Keratinocyte (primary cell): ENCODE measurements at regions not wholly inside any gene's neighbourhood (a gene's known extent, or its start where the extent isn't known, plus 50 kb on each side); places are given as distances from the start of the nearest gene placed in this dataset.

Source experiments
- DNase-seq: peaks from one replicate; pipeline ENCODE4 v3.0.0-alpha.2; 2011; ENCODE audit warnings: low read depth, missing footprints, low spot score
- FAIRE-seq: peaks from 2 replicates; lab custom pipeline; 2011; peaks lifted over from hg19 to GRCh38; lab: Jason Lieb, UNC
- H2AFZ ChIP-seq: 2 replicates; pipeline ENCODE4 v1.6.0; 2012; ENCODE audit warnings: low read length, control low read depth, inconsistent platforms; ENCODE audit not compliant: control insufficient read depth
- H3K27ac ChIP-seq: 2 replicates; pipeline ENCODE4 v1.5.1; 2011; ENCODE audit warnings: low read length; ENCODE audit not compliant: control insufficient read depth, insufficient read depth
- H3K27me3 ChIP-seq: 3 replicates; pipeline ENCODE4 v1.6.0; 2011; ENCODE audit warnings: low read length; ENCODE audit not compliant: control insufficient read depth, insufficient read depth; ENCODE audit errors: extremely low read depth
- H3K36me3 ChIP-seq, 2 experiments: 2 replicates in 1 of 2; 3 replicates in 1 of 2; pipeline ENCODE4 v1.5.1; 2011; ENCODE audit warnings: low read length in 2 of 2, mild to moderate bottlenecking in 1 of 2; ENCODE audit not compliant: control insufficient read depth in 2 of 2, insufficient read depth in 2 of 2; ENCODE audit errors: extremely low read depth in 1 of 2
- H3K4me1 ChIP-seq: 3 replicates; pipeline ENCODE4 v1.5.1; 2011; ENCODE audit warnings: low read length; ENCODE audit not compliant: control insufficient read depth, insufficient read depth; ENCODE audit errors: extremely low read depth
- H3K4me2 ChIP-seq: 3 replicates; pipeline ENCODE4 v1.6.0; 2011; ENCODE audit warnings: low read depth, low read length; ENCODE audit not compliant: control insufficient read depth, insufficient read depth; ENCODE audit errors: extremely low read depth
- H3K4me3 ChIP-seq, 3 experiments: fragments of 200-600 bp in 1 of 3; sonication (generic) in 1 of 3; 2 replicates in 2 of 3; 3 replicates in 1 of 3; pipeline ENCODE4 v1.5.1; 2011 to 2016; ENCODE audit warnings: low read length in 3 of 3, mild to moderate bottlenecking in 3 of 3, control low read depth in 2 of 3, inconsistent platforms in 1 of 3, low read depth in 1 of 3, mixed read lengths in 1 of 3, mixed run types in 1 of 3, moderate library complexity in 1 of 3; ENCODE audit not compliant: control insufficient read depth in 2 of 3, insufficient read depth in 2 of 3; ENCODE audit errors: extremely low read depth in 1 of 3
- H3K79me2 ChIP-seq: 2 replicates; pipeline ENCODE4 v1.6.0; 2012; ENCODE audit warnings: low read length; ENCODE audit not compliant: control insufficient read depth, insufficient read depth
- H3K9ac ChIP-seq: 3 replicates; pipeline ENCODE4 v1.6.0; 2011; ENCODE audit warnings: low read length; ENCODE audit not compliant: control insufficient read depth, insufficient read depth; ENCODE audit errors: extremely low read depth
- H3K9me1 ChIP-seq: 3 replicates; pipeline ENCODE4 v1.6.0; 2011; ENCODE audit warnings: low read length; ENCODE audit not compliant: control insufficient read depth, insufficient read depth; ENCODE audit errors: extremely low read depth
- H3K9me3 ChIP-seq: 2 replicates; pipeline ENCODE4 v1.5.1; 2012; ENCODE audit warnings: low read depth, low read length; ENCODE audit not compliant: control insufficient read depth
- H4K20me1 ChIP-seq: 3 replicates; pipeline ENCODE4 v1.6.0; 2011; ENCODE audit warnings: low read length; ENCODE audit not compliant: control insufficient read depth, insufficient read depth; ENCODE audit errors: extremely low read depth
- EZH2 ChIP-seq: IDR thresholded peaks from one replicate; pipeline ENCODE4 v1.6.1; 2012; ENCODE audit warnings: inconsistent platforms, mild to moderate bottlenecking, low read length, moderate library complexity
- dilution Hi-C: fragments of 300-500 bp; cut with MboI; formaldehyde crosslinking; loops from one replicate; pipeline ENCODE4 v1.7.0; 2020; ENCODE audit warnings: low sequenced_read_pairs; ENCODE audit not compliant: extremely low pct_ligation_motif_present
- TF ChIP-seq, protein P1 (sequence below), 3 experiments: IDR thresholded peaks in 1 of 3; conservative IDR thresholded peaks in 1 of 3; optimal IDR thresholded peaks in 1 of 3; 2 replicates in 2 of 3; 3 replicates in 1 of 3; pipeline versions ENCODE3 to v1.5.1; 2011; ENCODE audit warnings: low read length in 3 of 3, mild to moderate bottlenecking in 3 of 3, moderate library complexity in 2 of 3, control low read depth in 1 of 3, inconsistent platforms in 1 of 3; ENCODE audit not compliant: insufficient read depth in 2 of 3; ENCODE audit errors: extremely low read depth in 1 of 3

DNA sequence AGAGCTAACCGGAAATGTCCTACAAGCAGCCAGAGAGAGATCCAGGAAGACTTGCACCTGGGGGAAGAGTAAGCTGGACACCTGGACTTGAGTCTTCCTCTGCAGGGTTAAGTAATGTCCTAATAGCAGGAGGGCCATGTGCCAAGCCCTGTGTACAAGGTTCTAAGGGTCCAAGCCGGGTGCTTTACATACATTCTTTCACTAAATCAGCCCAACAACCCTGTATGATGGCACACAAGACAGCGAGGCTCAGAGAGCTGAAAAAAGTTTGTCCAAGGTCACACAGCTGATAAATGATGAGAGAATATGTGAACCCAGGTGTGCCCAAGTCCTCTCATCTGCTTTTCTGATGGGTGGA, 215.1 kb upstream of the CDYL start:
- Histone ChIP-seq H3K79me2 (no peaks in the 10 kb centered on the region), H3K4me3 (no peak overlapping the region), H3K36me3 (no peaks in the 10 kb centered on the region), H3K9me3 (no peaks in the 10 kb centered on the region), H2AFZ (no peak overlapping the region), H3K27me3 (no peaks in the 10 kb centered on the region), H3K9me1 (no peaks in the 10 kb centered on the region), H4K20me1 (no peaks in the 10 kb centered on the region), H3K4me1 (peaks cover under 1% of the 10 kb centered on the region), H3K9ac (no peak overlapping the region), H3K4me2 (no peak overlapping the region), H3K27ac (no peak overlapping the region)
- dilution Hi-C loops = no loop called here
- no peak for TF ChIP-seq EZH2
- TF ChIP-seq, protein P1, sequence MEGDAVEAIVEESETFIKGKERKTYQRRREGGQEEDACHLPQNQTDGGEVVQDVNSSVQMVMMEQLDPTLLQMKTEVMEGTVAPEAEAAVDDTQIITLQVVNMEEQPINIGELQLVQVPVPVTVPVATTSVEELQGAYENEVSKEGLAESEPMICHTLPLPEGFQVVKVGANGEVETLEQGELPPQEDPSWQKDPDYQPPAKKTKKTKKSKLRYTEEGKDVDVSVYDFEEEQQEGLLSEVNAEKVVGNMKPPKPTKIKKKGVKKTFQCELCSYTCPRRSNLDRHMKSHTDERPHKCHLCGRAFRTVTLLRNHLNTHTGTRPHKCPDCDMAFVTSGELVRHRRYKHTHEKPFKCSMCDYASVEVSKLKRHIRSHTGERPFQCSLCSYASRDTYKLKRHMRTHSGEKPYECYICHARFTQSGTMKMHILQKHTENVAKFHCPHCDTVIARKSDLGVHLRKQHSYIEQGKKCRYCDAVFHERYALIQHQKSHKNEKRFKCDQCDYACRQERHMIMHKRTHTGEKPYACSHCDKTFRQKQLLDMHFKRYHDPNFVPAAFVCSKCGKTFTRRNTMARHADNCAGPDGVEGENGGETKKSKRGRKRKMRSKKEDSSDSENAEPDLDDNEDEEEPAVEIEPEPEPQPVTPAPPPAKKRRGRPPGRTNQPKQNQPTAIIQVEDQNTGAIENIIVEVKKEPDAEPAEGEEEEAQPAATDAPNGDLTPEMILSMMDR (optimal IDR thresholded peaks at IDR 0.05 in 1 of 3, IDR thresholded peaks at IDR 0.05 in 1 of 3, conservative IDR thresholded peaks at IDR 0.05 in 1 of 3; ENCODE audit: extremely low read depth in 1 of 3, insufficient read depth in 2 of 3, low read length in 3 of 3) = no peak
- no peak for FAIRE-seq
- no peak for DNase-seq

DNA sequence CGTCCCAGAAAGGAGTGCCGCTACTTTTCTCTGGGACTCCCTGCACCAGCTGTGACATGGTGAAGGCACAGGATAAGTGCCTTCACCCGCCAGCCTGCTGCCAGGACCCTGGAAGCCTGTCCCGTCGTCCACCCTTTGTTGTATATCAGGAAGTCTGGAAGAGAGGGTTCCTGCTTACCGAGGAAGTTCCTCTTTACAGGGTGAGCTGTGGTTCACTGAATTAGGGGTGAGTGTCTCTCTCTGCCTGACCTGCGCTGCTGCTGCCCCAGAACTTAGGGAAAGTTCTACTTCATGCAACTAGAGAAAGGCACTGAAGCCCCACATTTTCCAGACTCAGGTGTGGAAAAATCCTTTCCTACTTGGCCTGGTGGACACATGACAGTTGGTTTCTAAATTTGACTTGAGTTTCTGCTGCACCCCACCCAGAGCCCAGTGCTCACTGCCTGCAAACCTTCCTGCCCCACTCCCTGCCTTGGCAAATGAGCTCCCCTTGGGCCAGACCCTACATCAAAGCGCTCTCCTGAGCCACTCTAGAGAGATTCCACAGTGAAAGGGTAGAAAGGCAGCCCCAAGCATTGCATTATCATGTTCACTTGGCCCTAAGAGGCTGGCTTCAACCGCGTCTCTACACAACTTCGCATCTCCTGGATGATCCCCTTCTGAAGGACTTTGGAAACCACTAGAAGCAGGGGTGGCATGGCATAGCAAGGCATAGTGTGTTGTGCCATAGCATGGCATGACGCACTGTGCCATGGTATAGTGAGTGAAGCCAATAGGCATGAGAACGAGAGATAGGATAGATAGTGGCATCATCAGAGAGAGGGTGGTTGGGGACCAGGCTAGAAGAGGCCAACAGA, 215.8 kb upstream of the CDYL start:
- FAIRE-seq (no peak), DNase-seq (no peak)
- Histone ChIP-seq H4K20me1 (no peaks in the 10 kb centered on the region), H3K36me3 (no peaks in the 10 kb centered on the region), H3K27ac (no peak overlapping the region), H3K79me2 (no peaks in the 10 kb centered on the region), H3K27me3 (no peaks in the 10 kb centered on the region), H3K9me1 (no peaks in the 10 kb centered on the region), H3K4me2 (no peak overlapping the region), H3K9me3 (no peaks in the 10 kb centered on the region), H2AFZ (no peak overlapping the region), H3K4me3 (no peak overlapping the region), H3K9ac (no peak overlapping the region), H3K4me1 (no peaks in the 10 kb centered on the region)
- dilution Hi-C loops = no loop called here
- no peak for TF ChIP-seq EZH2
- TF ChIP-seq, protein P1 (optimal IDR thresholded peaks at IDR 0.05 in 1 of 3, IDR thresholded peaks at IDR 0.05 in 1 of 3, conservative IDR thresholded peaks at IDR 0.05 in 1 of 3; ENCODE audit: extremely low read depth in 1 of 3, insufficient read depth in 2 of 3, low read length in 3 of 3) = no peak
